WTC11 (cell line): ENCODE measurements at regions not wholly inside any gene's neighbourhood (a gene's known extent, or its start where the extent isn't known, plus 50 kb on each side); places are given as distances from the start of the nearest gene placed in this dataset.

ENCODE experiments used
- ATF3 ChIP-seq: sonication (generic); formaldehyde crosslinking; conservative IDR thresholded peaks from 2 replicates; pipeline ENCODE4 v1.8.1; 2022; ENCODE audit warnings: mild to moderate bottlenecking, missing genetic modification reagents
- CTCF ChIP-seq: fragments of 200-600 bp; IDR thresholded peaks from 2 replicates; pipeline ENCODE4 v1.8.0; 2022; ENCODE audit warnings: antibody characterized with exemption
- E2F1 ChIP-seq: sonication (generic); formaldehyde crosslinking; IDR thresholded peaks from 2 replicates; pipeline ENCODE4 v1.8.0; 2022; ENCODE audit warnings: mild to moderate bottlenecking, missing genetic modification reagents
- ESRRA ChIP-seq: sonication (generic); formaldehyde crosslinking; IDR thresholded peaks from 2 replicates; pipeline ENCODE4 v1.8.1; 2022; ENCODE audit warnings: mild to moderate bottlenecking, missing genetic modification reagents, borderline replicate concordance
- SMAD3 ChIP-seq: sonication (generic); formaldehyde crosslinking; IDR thresholded peaks from 2 replicates; pipeline ENCODE4 v1.8.0; 2022; ENCODE audit warnings: missing genetic modification reagents, mild to moderate bottlenecking, borderline replicate concordance

- TF ChIP-seq E2F1 (CRISPR knock-in tag) = no peak
- no peak for TF ChIP-seq CTCF
- no peak for TF ChIP-seq ESRRA (CRISPR knock-in tag)
- no peak for TF ChIP-seq SMAD3 (CRISPR knock-in tag)
- no peak for TF ChIP-seq ATF3 (CRISPR knock-in tag)
Measured at GRCh38 chr14:23884541-23884904, 69.0 kb upstream of the DHRS4 start.
